ENCODE measurements at regions not wholly inside any gene's neighbourhood (a gene's known extent, or its start where the extent isn't known, plus 50 kb on each side); places are given as distances from the start of the nearest gene placed in this dataset.

- no peak for DNase-seq
These were observed 77.1 kb upstream of the PLXNC1 start for GRCh38 chr12:94071258-94071657.

- no peak for DNase-seq
These were observed 74.8 kb upstream of the PLXNC1 start for GRCh38 chr12:94073441-94074051.

- DNase-seq = no peak
These were observed 74.0 kb upstream of the PLXNC1 start for GRCh38 chr12:94074216-94074979.

GRCh38 chr12:94074980-94075629 lies 73.3 kb upstream of the PLXNC1 start:
- DNase-seq = peak; percentile 87 to 94 (median 93)

GRCh38 chr12:94077209-94077608 lies 71.2 kb upstream of the PLXNC1 start:
- no peak for DNase-seq

GRCh38 chr12:94078138-94078723 lies 70.1 kb upstream of the PLXNC1 start:
- DNase-seq = no peak

GRCh38 chr12:94078736-94079509 lies 69.5 kb upstream of the PLXNC1 start:
- no peak for DNase-seq

GRCh38 chr12:94079566-94080340 lies 68.6 kb upstream of the PLXNC1 start:
- DNase-seq = no peak

GRCh38 chr12:94080341-94081009 lies 67.9 kb upstream of the PLXNC1 start:
- DNase-seq = no peak

GRCh38 chr12:94082690-94083089 lies 65.7 kb upstream of the PLXNC1 start:
- no peak for DNase-seq

- no peak for DNase-seq
These were observed 58.5 kb upstream of the PLXNC1 start for GRCh38 chr12:94089891-94090290.

- DNase-seq = no peak
These were observed 56.8 kb upstream of the PLXNC1 start for GRCh38 chr12:94091624-94092023.

- DNase-seq = no peak
These were observed 55.7 kb upstream of the PLXNC1 start for GRCh38 chr12:94092516-94093241.

GRCh38 chr12:94094700-94095099 lies 53.7 kb upstream of the PLXNC1 start:
- no peak for DNase-seq

- no peak for DNase-seq
These were observed 52.8 kb upstream of the PLXNC1 start for GRCh38 chr12:94095618-94096017.

- peak in 1 of 3 donors; percentile 38 for DNase-seq
These were observed 49.9 kb upstream of the PLXNC1 start for GRCh38 chr12:94098466-94098865.

Data from suppressor macrophage treated with lipopolysaccharide for 1 hour (primary cell).